Common myeloid progenitor, CD34-positive (primary cell): ENCODE measurements at regions not wholly inside any gene's neighbourhood (a gene's known extent, or its start where the extent isn't known, plus 50 kb on each side); places are given as distances from the start of the nearest gene placed in this dataset.

Source experiments
- CTCF ChIA-PET: fragments of 350-600 bp; sonication (Branson Sonifier 250); formaldehyde crosslinking; loops from one replicate; lab custom pipeline; 2021; ENCODE audit warnings: antibody characterized with exemption; lab: Charles Lee
- POLR2A ChIA-PET: fragments of 350-600 bp; sonication (Branson Sonifier 250); formaldehyde crosslinking; loops from one replicate; lab custom pipeline; 2021; ENCODE audit warnings: antibody characterized with exemption; lab: Charles Lee
- DNase-seq, 3 donors: peaks; one replicate each; pipeline versions ENCODE4 v3.0.0 to v3.0.0-alpha.2; 2013
- H3K27ac ChIP-seq, 2 experiments: 1 replicate in 1 of 2; 2 replicates in 1 of 2; pipeline ENCODE4 v1.7.0; 2013; ENCODE audit warnings: inconsistent platforms in 2 of 2, low read length in 2 of 2, mild to moderate bottlenecking in 2 of 2, low read depth in 1 of 2, moderate library complexity in 1 of 2; ENCODE audit not compliant: severe bottlenecking in 2 of 2, insufficient read depth in 1 of 2, poor library complexity in 1 of 2
- H3K27me3 ChIP-seq, 5 experiments: replicated peaks in 2 of 5; 1 replicate in 3 of 5; 2 replicates in 2 of 5; pipeline versions ENCODE4 v1.6.1 to v1.7.0; 2013; ENCODE audit warnings: low read length in 4 of 5, mild to moderate bottlenecking in 2 of 5, moderate library complexity in 2 of 5, inconsistent platforms in 1 of 5; ENCODE audit not compliant: insufficient read depth in 5 of 5, control insufficient read depth in 4 of 5
- H3K36me3 ChIP-seq, 4 experiments: 1 replicate in 2 of 4; 2 replicates in 2 of 4; pipeline versions ENCODE4 v1.6.1 to v1.7.0; 2013; ENCODE audit warnings: low read length in 3 of 4, control low read depth in 1 of 4, mild to moderate bottlenecking in 1 of 4; ENCODE audit not compliant: control insufficient read depth in 4 of 4, insufficient read depth in 4 of 4
- H3K4me1 ChIP-seq, 4 experiments: 1 replicate in 3 of 4; 2 replicates in 1 of 4; pipeline versions ENCODE4 v1.6.1 to v1.7.1; 2013; ENCODE audit warnings: low read length in 3 of 4, mild to moderate bottlenecking in 3 of 4, control low read depth in 1 of 4, inconsistent platforms in 1 of 4, moderate library complexity in 1 of 4; ENCODE audit not compliant: control insufficient read depth in 4 of 4, insufficient read depth in 4 of 4; ENCODE audit errors: control extremely low read depth in 1 of 4
- H3K4me3 ChIP-seq, 7 experiments: 1 replicate in 4 of 7; 2 replicates in 3 of 7; pipeline versions ENCODE4 v1.5.1 to v1.7.0; 2013; ENCODE audit warnings: mild to moderate bottlenecking in 7 of 7, low read length in 6 of 7, moderate library complexity in 6 of 7, inconsistent platforms in 2 of 7, low read depth in 2 of 7, control low read depth in 1 of 7; ENCODE audit not compliant: insufficient read depth in 4 of 7, control insufficient read depth in 1 of 7; ENCODE audit errors: extremely low read depth in 1 of 7
- H3K9me3 ChIP-seq, 5 experiments: 1 replicate in 4 of 5; 2 replicates in 1 of 5; pipeline versions ENCODE4 v1.6.1 to v1.7.1; 2013; ENCODE audit warnings: low read length in 4 of 5, mild to moderate bottlenecking in 2 of 5, inconsistent platforms in 1 of 5, low read depth in 1 of 5, moderate library complexity in 1 of 5; ENCODE audit not compliant: control insufficient read depth in 4 of 5, insufficient read depth in 2 of 5; ENCODE audit errors: control extremely low read depth in 1 of 5
- WGBS: methylation state at CpG from one replicate; pipeline ENCODE4 v1.1.5; 2013; ENCODE audit not compliant: insufficient coverage; 5-methylcytosine and 5-hydroxymethylcytosine counted together

DNA sequence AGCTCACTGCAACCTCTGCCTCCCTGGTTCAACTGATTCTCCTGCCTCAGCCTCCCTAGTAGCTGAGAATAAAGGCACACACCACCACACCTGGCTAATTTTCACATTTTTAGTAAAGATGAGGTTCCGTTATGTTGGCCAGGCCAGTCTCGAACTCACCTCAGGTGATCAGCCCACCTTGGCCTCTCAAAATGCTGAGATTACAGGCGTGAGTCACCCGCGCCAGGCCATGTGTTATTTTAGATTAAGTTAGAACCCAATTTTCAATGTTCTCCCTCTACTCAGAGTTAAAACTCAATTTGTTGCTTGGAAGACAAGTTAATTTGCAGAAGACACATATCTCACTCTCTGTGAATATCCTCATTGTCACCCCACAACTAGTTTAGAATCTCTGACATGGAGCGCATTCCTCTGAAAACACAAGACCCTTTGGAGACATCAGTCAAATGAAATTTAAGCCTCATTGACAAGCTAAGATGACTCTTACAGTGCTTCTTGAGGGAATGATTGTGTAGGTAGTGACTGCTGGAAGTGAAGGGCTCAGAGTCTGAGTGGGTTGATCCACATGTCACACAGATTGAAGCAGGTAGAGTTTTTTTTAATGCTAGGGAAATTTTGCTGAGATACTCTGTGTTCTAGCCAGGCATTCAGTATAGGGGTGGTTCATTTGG lies 60.6 kb upstream of the FRMD4B start:
- Histone ChIP-seq H3K27me3 (no peaks in the 10 kb centered on the region), H3K4me1 (no peaks in the 10 kb centered on the region), H3K36me3 (no peaks in the 10 kb centered on the region), H3K4me3 (no peak overlapping the region), H3K9me3 (peaks cover 0 to 4% (median 0%) of the 10 kb centered on the region in 5 experiments), H3K27ac (no peak overlapping the region)
- DNase-seq: no peak
- ChIA-PET CTCF (interaction anchor here (1.0 kb wide), 1 partner anchor 226 kb away, joined by 3 read pairs; no protein-coding TSS in a partner anchor), POLR2A (no interaction called here)
- WGBS: 94% methylated on average over 6 of the region's 6 CpGs

DNA sequence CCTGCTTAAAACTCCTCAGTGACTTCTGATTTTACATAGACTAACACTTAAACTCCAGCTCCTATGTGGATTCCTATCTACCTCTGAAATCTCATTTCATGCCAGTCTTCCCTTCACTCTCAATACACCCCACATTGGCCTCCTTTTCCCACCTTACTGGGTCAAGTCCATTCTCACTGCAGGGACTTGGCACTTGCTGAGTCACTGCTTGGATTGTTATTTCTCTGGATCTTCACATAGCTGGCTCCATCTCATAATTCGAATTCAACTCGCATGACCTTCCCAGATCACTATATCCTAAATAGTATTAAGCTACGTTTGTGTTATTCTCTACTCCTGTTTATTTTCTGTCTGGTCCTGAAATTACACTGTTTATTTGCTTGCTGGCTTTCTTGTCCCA lies 59.6 kb upstream of the FRMD4B start:
- CTCF ChIA-PET: interaction anchor here (1.0 kb wide), 1 partner anchor 227 kb away, joined by 3 read pairs; no protein-coding TSS in a partner anchor

DNA sequence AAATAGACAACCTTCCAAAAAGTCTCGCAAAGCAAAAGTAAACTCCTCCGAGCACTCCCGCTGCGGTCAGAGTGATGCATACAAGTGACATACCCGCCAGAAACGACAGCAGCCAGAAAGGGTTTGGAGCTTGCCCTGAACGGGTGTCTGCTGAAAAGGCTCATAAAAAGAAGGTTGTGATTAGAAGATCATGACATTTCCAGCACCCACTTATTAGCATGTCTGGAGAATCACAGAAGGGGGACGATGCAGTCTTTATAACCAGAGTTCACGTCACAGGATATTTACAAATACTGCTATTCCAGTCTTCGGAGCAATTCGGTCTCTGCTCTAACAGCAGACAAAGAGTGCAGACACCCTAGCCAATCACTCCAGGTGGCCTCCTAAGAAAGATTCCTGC lies 59.1 kb upstream of the FRMD4B start:
- ChIA-PET POLR2A (no interaction called here), CTCF (no interaction called here)
- no peaks in the 10 kb centered on the region for H3K27me3 ChIP-seq
- no peak for DNase-seq
- no peak overlapping the region for H3K27ac ChIP-seq
- H3K4me1 ChIP-seq: no peaks in the 10 kb centered on the region
- H3K4me3 ChIP-seq: no peak overlapping the region
- H3K9me3 ChIP-seq: peaks cover 0 to 4% (median 0%) of the 10 kb centered on the region in 5 experiments
- no peaks in the 10 kb centered on the region for H3K36me3 ChIP-seq
- WGBS: 97% methylated on average over 10 of the region's 11 CpGs

More for the DNA sequence above, 59.6 kb upstream of the FRMD4B start:
- H3K9me3 ChIP-seq: peaks cover 0 to 4% (median 0%) of the 10 kb centered on the region in 5 experiments
- H3K4me3 ChIP-seq: no peak overlapping the region
- H3K4me1 ChIP-seq: no peaks in the 10 kb centered on the region
- no peak overlapping the region for H3K27ac ChIP-seq
- no peaks in the 10 kb centered on the region for H3K27me3 ChIP-seq
- POLR2A ChIA-PET: interaction anchor here (0.6 kb wide), 1 partner anchor 166 kb away, joined by 4 read pairs; no protein-coding TSS in a partner anchor
- DNase-seq: no peak
- no peaks in the 10 kb centered on the region for H3K36me3 ChIP-seq
- WGBS: 100% methylated on average over 2 of the region's 3 CpGs

DNA sequence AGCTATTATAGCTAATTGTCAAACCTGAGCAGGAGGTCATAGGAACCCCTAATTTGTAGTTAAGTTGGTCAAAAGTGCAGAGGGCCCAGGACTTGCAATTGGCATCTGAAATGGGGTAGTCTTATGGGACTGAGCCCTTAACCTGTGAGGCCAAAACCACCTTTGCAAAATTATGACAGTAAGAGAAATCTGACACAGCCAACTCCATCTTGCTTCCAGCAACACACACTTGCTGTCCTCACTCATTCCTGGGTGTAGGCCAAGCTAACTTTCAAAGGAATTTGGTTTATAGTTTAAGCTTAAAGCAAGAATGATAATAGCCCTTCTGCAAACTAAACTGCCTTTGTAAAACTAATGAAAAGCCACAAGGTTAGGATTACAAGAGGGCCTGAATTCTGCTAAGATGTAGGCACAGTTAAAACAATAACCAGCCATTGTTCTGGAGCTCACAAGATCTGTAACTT lies 57.6 kb upstream of the FRMD4B start:
- H3K27me3 ChIP-seq: no peaks in the 10 kb centered on the region
- CTCF ChIA-PET: interaction anchor here (1.1 to 3.7 kb wide), 5 partner anchors 8 to 283 kb away, joined by 3 to 24 read pairs (median 3); no protein-coding TSS in a partner anchor
- H3K9me3 ChIP-seq: peaks cover 0 to 4% (median 0%) of the 10 kb centered on the region in 5 experiments
- H3K4me1 ChIP-seq: peaks cover 0 to 3% (median 1%) of the 10 kb centered on the region in 4 experiments
- POLR2A ChIA-PET: no interaction called here
- H3K4me3 ChIP-seq: no peak overlapping the region
- no peaks in the 10 kb centered on the region for H3K36me3 ChIP-seq
- H3K27ac ChIP-seq: no peak overlapping the region
- DNase-seq: no peak

GRCh38 chr3:69442771-69443311 lies 57.0 kb upstream of the FRMD4B start:
- peak in 1 of 3 donors; percentile 15 for DNase-seq
- Histone ChIP-seq H3K9me3 (peaks cover 0 to 4% (median 0%) of the 10 kb centered on the region in 5 experiments), H3K27me3 (no peaks in the 10 kb centered on the region), H3K36me3 (no peaks in the 10 kb centered on the region), H3K27ac (no peak overlapping the region), H3K4me1 (peaks cover 0 to 3% (median 1%) of the 10 kb centered on the region in 4 experiments), H3K4me3 (no peak overlapping the region)
- WGBS: 100% methylated on average over 1 of the region's 2 CpGs
- POLR2A ChIA-PET: no interaction called here
- CTCF ChIA-PET: interaction anchor here (1.1 to 3.7 kb wide), 6 partner anchors 9 to 283 kb away, joined by 3 to 24 read pairs (median 4); no protein-coding TSS in a partner anchor

GRCh38 chr3:69441732-69442131 lies 55.8 kb upstream of the FRMD4B start:
- 100% methylated on average over 1 of the region's 2 CpGs for WGBS
- Histone ChIP-seq H3K4me1 (peaks cover 0 to 3% (median 1%) of the 10 kb centered on the region in 4 experiments), H3K27me3 (no peaks in the 10 kb centered on the region), H3K27ac (no peak overlapping the region), H3K9me3 (peaks cover 0 to 4% (median 0%) of the 10 kb centered on the region in 5 experiments), H3K36me3 (no peaks in the 10 kb centered on the region), H3K4me3 (no peak overlapping the region)
- DNase-seq: no peak
- CTCF ChIA-PET: interaction anchor here (1.0 to 3.7 kb wide), 11 partner anchors 10 to 351 kb away, joined by 3 to 24 read pairs (median 6); no protein-coding TSS in a partner anchor
- POLR2A ChIA-PET: no interaction called here

GRCh38 chr3:69441040-69441439 lies 55.2 kb upstream of the FRMD4B start:
- Histone ChIP-seq H3K27me3 (no peaks in the 10 kb centered on the region), H3K36me3 (no peaks in the 10 kb centered on the region), H3K4me3 (no peak overlapping the region), H3K9me3 (peaks cover 0 to 4% (median 0%) of the 10 kb centered on the region in 5 experiments), H3K4me1 (peaks cover 0 to 5% (median 3%) of the 10 kb centered on the region in 4 experiments), H3K27ac (no peak overlapping the region)
- ChIA-PET CTCF (interaction anchor here (1.0 to 3.7 kb wide), 15 partner anchors 8 to 351 kb away, joined by 3 to 24 read pairs (median 5); no protein-coding TSS in a partner anchor), POLR2A (no interaction called here)
- 100% methylated on average over 1 of the region's 1 CpG for WGBS
- DNase-seq: no peak
